ENCODE measurements at regions not wholly inside any gene's neighbourhood (a gene's known extent, or its start where the extent isn't known, plus 50 kb on each side); places are given as distances from the start of the nearest gene placed in this dataset.

DNA sequence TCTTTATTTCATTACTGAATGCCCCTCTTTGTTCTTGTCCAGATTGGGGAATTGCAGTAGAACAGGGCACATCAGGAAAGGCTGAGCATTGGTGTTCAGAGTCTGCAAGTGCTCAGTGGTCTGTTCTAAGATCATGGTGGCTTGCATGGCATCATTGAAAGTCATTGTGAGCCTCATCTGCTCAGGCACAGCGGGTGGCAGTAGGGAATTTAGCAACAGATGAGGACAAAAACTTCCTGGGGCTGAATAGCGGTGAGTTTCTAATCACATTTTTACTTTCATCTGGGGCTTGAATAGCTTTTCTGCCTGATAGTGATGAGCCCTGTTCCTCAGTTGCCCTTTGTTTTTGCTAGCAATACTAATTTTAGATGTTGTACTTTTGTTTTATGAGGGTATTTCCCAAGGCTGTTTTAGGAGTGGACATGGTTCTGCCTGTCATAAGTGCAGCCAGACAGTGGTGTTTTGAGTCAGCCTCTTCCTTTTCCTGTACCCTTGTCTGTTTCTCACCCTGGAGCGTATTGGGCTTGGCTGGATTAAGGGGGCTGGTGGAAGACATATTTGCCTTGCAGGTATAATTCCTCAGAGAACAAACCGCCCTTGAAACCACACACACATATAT, 127.2 kb upstream of the IL12A start:
- Histone ChIP-seq H3K4me3 (no peak overlapping the region), H3K79me2 (ENCODE audit: control insufficient read depth, insufficient read depth, low read length) (no peaks in the 10 kb centered on the region), H4K20me1 (replicated peaks; ENCODE audit: control insufficient read depth, insufficient read depth, low read length) (no peaks in the 10 kb centered on the region), H3K4me2 (ENCODE audit: insufficient read depth, low read length) (no peak overlapping the region), H3K27ac (ENCODE audit: extremely low read depth, low read depth, low read length) (no peak overlapping the region), H3K27me3 (ENCODE audit: control insufficient read depth in 2 of 2, insufficient read depth in 2 of 2, low read length in 2 of 2) (peaks cover 2 to 5% of the 10 kb centered on the region in 2 experiments; a peak in 1 of 5 replicates), H2AFZ (ENCODE audit: low read depth, low read length) (no peak overlapping the region), H3K9ac (ENCODE audit: insufficient read depth in 1 of 2, low read depth in 2 of 2, low read length in 2 of 2) (no peak overlapping the region), H3K4me1 (replicated peaks in 1 of 2; ENCODE audit: control insufficient read depth in 2 of 2, insufficient read depth in 2 of 2, low read length in 2 of 2) (no peaks in the 10 kb centered on the region), H3K9me3 (replicated peaks; ENCODE audit: control insufficient read depth, insufficient read depth, low read depth, low read length) (no peaks in the 10 kb centered on the region), H3K36me3 (ENCODE audit: control insufficient read depth, insufficient read depth, low read length) (no peaks in the 10 kb centered on the region), H3K9me1 (ENCODE audit: control insufficient read depth, insufficient read depth, low read length) (no peaks in the 10 kb centered on the region)
- TF ChIP-seq, protein P1, sequence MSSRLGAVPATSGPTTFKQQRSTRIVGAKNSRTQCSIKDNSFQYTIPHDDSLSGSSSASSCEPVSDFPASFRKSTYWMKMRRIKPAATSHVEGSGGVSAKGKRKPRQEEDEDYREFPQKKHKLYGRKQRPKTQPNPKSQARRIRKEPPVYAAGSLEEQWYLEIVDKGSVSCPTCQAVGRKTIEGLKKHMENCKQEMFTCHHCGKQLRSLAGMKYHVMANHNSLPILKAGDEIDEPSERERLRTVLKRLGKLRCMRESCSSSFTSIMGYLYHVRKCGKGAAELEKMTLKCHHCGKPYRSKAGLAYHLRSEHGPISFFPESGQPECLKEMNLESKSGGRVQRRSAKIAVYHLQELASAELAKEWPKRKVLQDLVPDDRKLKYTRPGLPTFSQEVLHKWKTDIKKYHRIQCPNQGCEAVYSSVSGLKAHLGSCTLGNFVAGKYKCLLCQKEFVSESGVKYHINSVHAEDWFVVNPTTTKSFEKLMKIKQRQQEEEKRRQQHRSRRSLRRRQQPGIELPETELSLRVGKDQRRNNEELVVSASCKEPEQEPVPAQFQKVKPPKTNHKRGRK (tag; IDR thresholded peaks at IDR 0.05): no peak
- no peak for TF ChIP-seq L3MBTL2 (IDR thresholded peaks at IDR 0.05)
- TF ChIP-seq, protein P2, sequence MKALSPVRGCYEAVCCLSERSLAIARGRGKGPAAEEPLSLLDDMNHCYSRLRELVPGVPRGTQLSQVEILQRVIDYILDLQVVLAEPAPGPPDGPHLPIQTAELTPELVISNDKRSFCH (CRISPR knock-in tag; IDR thresholded peaks at IDR 0.05): no peak
- TF ChIP-seq, protein P2 (tag; IDR thresholded peaks at IDR 0.05): no peak
- TF ChIP-seq NFIX (CRISPR knock-in tag; IDR thresholded peaks at IDR 0.05; ENCODE audit: low read depth): no peak
- TF ChIP-seq SRSF3 (IDR thresholded peaks at IDR 0.05; ENCODE audit: insufficient read depth, low read length): no peak
- TF ChIP-seq, protein P3, sequence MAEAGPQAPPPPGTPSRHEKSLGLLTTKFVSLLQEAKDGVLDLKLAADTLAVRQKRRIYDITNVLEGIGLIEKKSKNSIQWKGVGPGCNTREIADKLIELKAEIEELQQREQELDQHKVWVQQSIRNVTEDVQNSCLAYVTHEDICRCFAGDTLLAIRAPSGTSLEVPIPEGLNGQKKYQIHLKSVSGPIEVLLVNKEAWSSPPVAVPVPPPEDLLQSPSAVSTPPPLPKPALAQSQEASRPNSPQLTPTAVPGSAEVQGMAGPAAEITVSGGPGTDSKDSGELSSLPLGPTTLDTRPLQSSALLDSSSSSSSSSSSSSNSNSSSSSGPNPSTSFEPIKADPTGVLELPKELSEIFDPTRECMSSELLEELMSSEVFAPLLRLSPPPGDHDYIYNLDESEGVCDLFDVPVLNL (CRISPR knock-in tag; IDR thresholded peaks at IDR 0.05; ENCODE audit: low read depth): no peak
- TF ChIP-seq ZNF444 (CRISPR knock-in tag; IDR thresholded peaks at IDR 0.05): no peak
- TF ChIP-seq HEY1 (CRISPR knock-in tag; IDR thresholded peaks at IDR 0.05; ENCODE audit: borderline replicate concordance): no peak
- TF ChIP-seq, protein P4, sequence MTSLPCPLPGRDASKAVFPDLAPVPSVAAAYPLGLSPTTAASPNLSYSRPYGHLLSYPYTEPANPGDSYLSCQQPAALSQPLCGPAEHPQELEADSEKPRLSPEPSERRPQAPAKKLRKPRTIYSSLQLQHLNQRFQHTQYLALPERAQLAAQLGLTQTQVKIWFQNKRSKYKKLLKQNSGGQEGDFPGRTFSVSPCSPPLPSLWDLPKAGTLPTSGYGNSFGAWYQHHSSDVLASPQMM (CRISPR knock-in tag; IDR thresholded peaks at IDR 0.05): no peak
- TF ChIP-seq KHSRP (IDR thresholded peaks at IDR 0.05): no peak
- TF ChIP-seq, protein P5, sequence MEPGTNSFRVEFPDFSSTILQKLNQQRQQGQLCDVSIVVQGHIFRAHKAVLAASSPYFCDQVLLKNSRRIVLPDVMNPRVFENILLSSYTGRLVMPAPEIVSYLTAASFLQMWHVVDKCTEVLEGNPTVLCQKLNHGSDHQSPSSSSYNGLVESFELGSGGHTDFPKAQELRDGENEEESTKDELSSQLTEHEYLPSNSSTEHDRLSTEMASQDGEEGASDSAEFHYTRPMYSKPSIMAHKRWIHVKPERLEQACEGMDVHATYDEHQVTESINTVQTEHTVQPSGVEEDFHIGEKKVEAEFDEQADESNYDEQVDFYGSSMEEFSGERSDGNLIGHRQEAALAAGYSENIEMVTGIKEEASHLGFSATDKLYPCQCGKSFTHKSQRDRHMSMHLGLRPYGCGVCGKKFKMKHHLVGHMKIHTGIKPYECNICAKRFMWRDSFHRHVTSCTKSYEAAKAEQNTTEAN (CRISPR knock-in tag; IDR thresholded peaks at IDR 0.05): no peak
- TF ChIP-seq RNF2 (IDR thresholded peaks at IDR 0.05): no peak
- no peak for TF ChIP-seq PHB (CRISPR knock-in tag; IDR thresholded peaks at IDR 0.05)
- TF ChIP-seq TCF7L2 (IDR thresholded peaks at IDR 0.05; ENCODE audit: low read depth, low read length): no peak
- TF ChIP-seq, protein P6, sequence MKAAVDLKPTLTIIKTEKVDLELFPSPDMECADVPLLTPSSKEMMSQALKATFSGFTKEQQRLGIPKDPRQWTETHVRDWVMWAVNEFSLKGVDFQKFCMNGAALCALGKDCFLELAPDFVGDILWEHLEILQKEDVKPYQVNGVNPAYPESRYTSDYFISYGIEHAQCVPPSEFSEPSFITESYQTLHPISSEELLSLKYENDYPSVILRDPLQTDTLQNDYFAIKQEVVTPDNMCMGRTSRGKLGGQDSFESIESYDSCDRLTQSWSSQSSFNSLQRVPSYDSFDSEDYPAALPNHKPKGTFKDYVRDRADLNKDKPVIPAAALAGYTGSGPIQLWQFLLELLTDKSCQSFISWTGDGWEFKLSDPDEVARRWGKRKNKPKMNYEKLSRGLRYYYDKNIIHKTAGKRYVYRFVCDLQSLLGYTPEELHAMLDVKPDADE (conservative IDR thresholded peaks at IDR 0.05; ENCODE audit: control insufficient read depth, low read depth, low read length): no peak
- TF ChIP-seq SRF (CRISPR knock-in tag; IDR thresholded peaks at IDR 0.05): no peak
- TF ChIP-seq ZBTB17 (CRISPR knock-in tag; IDR thresholded peaks at IDR 0.05): no peak
- ChIA-PET CTCF (ENCODE audit: low intra/inter-chr PET ratio) (no interaction called here), POLR2A (interaction anchor here (0.7 kb wide), 1 partner anchor 29 kb away, joined by 3 read pairs; no protein-coding TSS in a partner anchor)
- intact Hi-C loops (cut with micrococcal nuclease): no loop called here
- in situ Hi-C loops (cut with MboI): no loop called here
- no peak for ATAC-seq
- no peak for FAIRE-seq
- DNase-seq (ENCODE audit: extremely low read depth in 1 of 4, low spot score in 3 of 4): no peak
- 1% methylated on average over 4 of the region's 4 CpGs for WGBS (ENCODE audit: insufficient coverage, low coverage, missing lambda C conversion rate)
- no TSS peak for BruUV-seq (replicated peaks)
